ENCODE measurements at regions not wholly inside any gene's neighbourhood (a gene's known extent, or its start where the extent isn't known, plus 50 kb on each side); places are given as distances from the start of the nearest gene placed in this dataset.

GRCh38 chr6:92848459-92848858, 570.9 kb downstream of the EPHA7 start:
- Histone ChIP-seq H3K36me3 (ENCODE audit: control insufficient read depth, insufficient read depth, low read length) (no peaks in the 10 kb centered on the region), H4K20me1 (ENCODE audit: control insufficient read depth, extremely low read depth, insufficient read depth, low read length) (no peaks in the 10 kb centered on the region), H3K27ac (ENCODE audit: insufficient read depth, low read length) (no peak overlapping the region), H3K9me3 (ENCODE audit: control insufficient read depth, insufficient read depth, low read depth, low read length) (no peaks in the 10 kb centered on the region), H3K79me2 (ENCODE audit: control insufficient read depth, insufficient read depth, low read length) (no peaks in the 10 kb centered on the region), H3K27me3 (ENCODE audit: control insufficient read depth, insufficient read depth, low read length) (no peaks in the 10 kb centered on the region), H3K9ac (ENCODE audit: insufficient read depth, low read length) (no peak overlapping the region), H3K4me1 (ENCODE audit: control insufficient read depth, extremely low read depth, insufficient read depth, low read length) (no peaks in the 10 kb centered on the region), H3K4me3 (replicated peaks in 1 of 4; ENCODE audit: control extremely low read depth in 1 of 4, insufficient read depth in 1 of 4, low read depth in 3 of 4, low read length in 4 of 4) (no peak overlapping the region), H2AFZ (ENCODE audit: low read length) (no peak overlapping the region), H3K4me2 (ENCODE audit: extremely low read depth, insufficient read depth, low read length) (no peak overlapping the region)
- TF ChIP-seq CTCF (conservative IDR thresholded peaks at IDR 0.05 in 1 of 2, IDR thresholded peaks at IDR 0.05 in 1 of 2; ENCODE audit: low read depth in 1 of 2, low read length in 2 of 2) = no peak
- TF ChIP-seq EZH2 (IDR thresholded peaks at IDR 0.05; ENCODE audit: low read length, missing control alignments) = no peak
- DNase-seq (ENCODE audit: low read depth in 2 of 2) = no peak

- no peaks in the 10 kb centered on the region for H3K27me3 ChIP-seq (ENCODE audit: control insufficient read depth, insufficient read depth, low read length)
- no peak for DNase-seq (ENCODE audit: low read depth in 2 of 2)
- H3K9me3 ChIP-seq (ENCODE audit: control insufficient read depth, insufficient read depth, low read depth, low read length) = no peaks in the 10 kb centered on the region
- H3K36me3 ChIP-seq (ENCODE audit: control insufficient read depth, insufficient read depth, low read length) = no peaks in the 10 kb centered on the region
- no peaks in the 10 kb centered on the region for H3K79me2 ChIP-seq (ENCODE audit: control insufficient read depth, insufficient read depth, low read length)
- no peak overlapping the region for H3K4me2 ChIP-seq (ENCODE audit: extremely low read depth, insufficient read depth, low read length)
- H4K20me1 ChIP-seq (ENCODE audit: control insufficient read depth, extremely low read depth, insufficient read depth, low read length) = no peaks in the 10 kb centered on the region
- H3K9ac ChIP-seq (ENCODE audit: insufficient read depth, low read length) = no peak overlapping the region
- no peak overlapping the region for H2AFZ ChIP-seq (ENCODE audit: low read length)
- H3K27ac ChIP-seq (ENCODE audit: insufficient read depth, low read length) = no peak overlapping the region
- H3K4me1 ChIP-seq (ENCODE audit: control insufficient read depth, extremely low read depth, insufficient read depth, low read length) = no peaks in the 10 kb centered on the region
- TF ChIP-seq CTCF (conservative IDR thresholded peaks at IDR 0.05 in 1 of 2, IDR thresholded peaks at IDR 0.05 in 1 of 2; ENCODE audit: low read depth in 1 of 2, low read length in 2 of 2) (no peak), EZH2 (IDR thresholded peaks at IDR 0.05; ENCODE audit: low read length, missing control alignments) (no peak)
- no peak overlapping the region for H3K4me3 ChIP-seq (replicated peaks in 1 of 4; ENCODE audit: control extremely low read depth in 1 of 4, insufficient read depth in 1 of 4, low read depth in 3 of 4, low read length in 4 of 4)
These were observed 571.4 kb downstream of the EPHA7 start for GRCh38 chr6:92847988-92848387.

- no peak overlapping the region for H3K9ac ChIP-seq (ENCODE audit: insufficient read depth, low read length)
- peak in 1 of 2 donors; percentile 21 for DNase-seq (ENCODE audit: low read depth in 2 of 2)
- H3K36me3 ChIP-seq (ENCODE audit: control insufficient read depth, insufficient read depth, low read length) = no peaks in the 10 kb centered on the region
These were observed 579.0 kb downstream of the EPHA7 start for GRCh38 chr6:92840246-92840930.

More at GRCh38 chr6:92840246-92840930, 579.0 kb downstream of the EPHA7 start:
- H3K4me1 ChIP-seq (ENCODE audit: control insufficient read depth, extremely low read depth, insufficient read depth, low read length) = no peaks in the 10 kb centered on the region
- no peak overlapping the region for H2AFZ ChIP-seq (ENCODE audit: low read length)
- no peak overlapping the region for H3K4me3 ChIP-seq (replicated peaks in 1 of 4; ENCODE audit: control extremely low read depth in 1 of 4, insufficient read depth in 1 of 4, low read depth in 3 of 4, low read length in 4 of 4)
- no peaks in the 10 kb centered on the region for H3K9me3 ChIP-seq (ENCODE audit: control insufficient read depth, insufficient read depth, low read depth, low read length)
- H3K27ac ChIP-seq (ENCODE audit: insufficient read depth, low read length) = no peak overlapping the region
- no peaks in the 10 kb centered on the region for H4K20me1 ChIP-seq (ENCODE audit: control insufficient read depth, extremely low read depth, insufficient read depth, low read length)
- no peak overlapping the region for H3K4me2 ChIP-seq (ENCODE audit: extremely low read depth, insufficient read depth, low read length)
- no peaks in the 10 kb centered on the region for H3K79me2 ChIP-seq (ENCODE audit: control insufficient read depth, insufficient read depth, low read length)
- H3K27me3 ChIP-seq (ENCODE audit: control insufficient read depth, insufficient read depth, low read length) = no peaks in the 10 kb centered on the region
- TF ChIP-seq CTCF (conservative IDR thresholded peaks at IDR 0.05 in 1 of 2, IDR thresholded peaks at IDR 0.05 in 1 of 2; ENCODE audit: low read depth in 1 of 2, low read length in 2 of 2) (no peak), EZH2 (IDR thresholded peaks at IDR 0.05; ENCODE audit: low read length, missing control alignments) (no peak)

Measured in fibroblast of lung (primary cell).